Heart left ventricle (tissue), 16 donors: ENCODE measurements at regions not wholly inside any gene's neighbourhood (a gene's known extent, or its start where the extent isn't known, plus 50 kb on each side); places are given as distances from the start of the nearest gene placed in this dataset.

Source experiments
- ATAC-seq, 4 donors: fragments of 200-7000 bp; cut with Tn5 transposase; one replicate each; pipeline ENCODE4 v1.9.1; 2020 to 2022; ENCODE audit warnings: moderate library complexity in 4 of 4, mild to moderate bottlenecking in 3 of 4, moderate number of reproducible peaks in 1 of 4
- DNase-seq, 5 donors: peaks; one replicate each; pipeline ENCODE4 v3.0.0-alpha.2; 2020
- H3K27ac ChIP-seq, 12 donors: fragments of 200-600 bp; sonication (generic) in 4 of 12; one replicate each; pipeline versions ENCODE4 v1.5.0 to v1.8.0; 2016 to 2022; ENCODE audit warnings: mild to moderate bottlenecking in 2 of 12
- H3K27me3 ChIP-seq, 9 donors: fragments of 200-600 bp; sonication (generic) in 2 of 9; one replicate each; pipeline versions ENCODE4 v1.5.1 to v1.8.0; 2016 to 2022; ENCODE audit warnings: mild to moderate bottlenecking in 3 of 9
- H3K36me3 ChIP-seq, 9 donors: fragments of 200-600 bp; sonication (generic) in 2 of 9; one replicate each; pipeline versions ENCODE4 v1.5.0 to v1.8.0; 2018 to 2022; ENCODE audit warnings: mild to moderate bottlenecking in 2 of 9
- H3K4me1 ChIP-seq, 12 donors: fragments of 200-600 bp; sonication (generic) in 4 of 12; one replicate each; pipeline versions ENCODE4 v1.5.0 to v1.8.0; 2016 to 2022; ENCODE audit warnings: mild to moderate bottlenecking in 3 of 12
- H3K4me3 ChIP-seq, 12 donors: fragments of 200-600 bp; sonication (generic) in 4 of 12; one replicate each; pipeline versions ENCODE4 v1.5.0 to v1.8.0; 2017 to 2022; ENCODE audit warnings: mild to moderate bottlenecking in 9 of 12, moderate library complexity in 4 of 12
- H3K9me3 ChIP-seq, 12 donors: fragments of 200-600 bp; sonication (generic) in 4 of 12; one replicate each; pipeline versions ENCODE4 v1.5.0 to v1.8.0; 2016 to 2022; ENCODE audit warnings: mild to moderate bottlenecking in 1 of 12
- POLR2A ChIP-seq, 2 donors: fragments of 450-650 bp; IDR thresholded peaks; one replicate each; pipeline ENCODE4 v1.6.1; 2017; ENCODE audit warnings: antibody characterized with exemption in 2 of 2, mild to moderate bottlenecking in 2 of 2, moderate library complexity in 2 of 2
- WGBS, 4 donors: extraction: QIAGEN DNeasy Blood & Tissue Kit in 2 of 4; methylation state at CpG; one replicate each; pipeline versions ENCODE4 v1.1.5 to v1.1.7; 2013 to 2018; 5-methylcytosine and 5-hydroxymethylcytosine counted together
- intact Hi-C, 10 donors: fragments of 100-400 bp; cut with DNase I; formaldehyde crosslinking; loops; one replicate each; pipeline versions ENCODE4 v1.11.1 to v1.14.2; 2022
- TF ChIP-seq, protein P1 (sequence below), 12 donors: fragments of 200-600 bp; sonication (generic) in 4 of 12; IDR thresholded peaks; one replicate each; pipeline versions ENCODE4 v1.5.0 to v1.8.0; 2018 to 2022; ENCODE audit warnings: antibody characterized with exemption in 12 of 12, mild to moderate bottlenecking in 5 of 12
- donor health status: ischemic (EF 13 %, LVEDD 7.1; RV severe dilation, severe dysfunction).
- donor health status: healthy with polysubstance abuse.
- donor health status: DM: no; HTN: yes; CAD: no.
- donor health status: DM: no; HTN: no; CAD: no.
- donor health status: ischemic (EF 25% LVEDD 6.9; RV normal size, moderate dysfunction).
- donor health status: ischemic (EF 25% LVEDD 5.7; RV mildly dilated, moderate dysfunction).
- donor health status: healthy.
- donor health status: DM: yes; HTN: yes; CAD: no.
- donor health status: ischemic (EF 35%, LVEDD 5.7; RV mildly dilated, moderate dysfunction).
- donor health status: nonischemic (EF 11% LVEDD 7.7; RV severe dilation, severe dysfunction).
- donor health status: DM: yes; HTN: yes; CAD: no.
- donor health status: PGD.
- donor health status: ischemic (EF 29% LVEDD 5.4; RV normal size, mild dysfunction).
- donor health status: nonischemic (EF 23%, LVEDD 6.1; RV moderate dilation, normal function).

DNA sequence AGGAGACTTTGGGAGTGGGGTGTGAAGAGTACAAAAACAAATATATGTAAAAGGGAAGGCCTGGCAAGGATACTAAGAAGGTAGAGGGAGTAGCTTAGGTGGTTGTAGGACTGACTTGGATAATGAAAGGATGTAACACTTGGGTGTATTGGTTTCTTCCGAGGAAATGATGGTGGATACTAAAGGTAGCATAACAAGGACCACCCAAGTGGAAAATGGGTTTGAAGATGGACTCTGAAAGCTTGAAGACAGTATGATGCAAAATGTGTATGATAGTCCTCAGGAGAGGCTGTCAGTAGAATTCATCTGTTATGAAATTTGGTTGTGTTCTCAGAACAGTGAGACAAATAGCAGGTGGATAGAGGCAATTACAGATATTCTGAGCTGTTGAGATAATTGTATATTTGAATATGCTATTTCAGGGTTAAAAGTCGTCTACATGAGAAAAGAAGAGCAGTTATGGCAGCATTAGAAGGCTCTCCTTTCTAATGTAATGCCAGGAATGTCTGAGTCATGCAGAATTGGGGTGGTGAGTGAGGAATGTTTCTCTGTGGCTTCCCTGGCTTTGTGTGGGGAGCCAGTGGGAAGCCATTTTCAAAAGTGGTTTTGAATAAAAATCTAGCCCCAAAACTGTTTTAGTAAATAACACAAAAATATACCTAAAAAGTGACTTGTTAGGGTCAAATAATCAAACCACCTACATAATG, 75.6 kb downstream of the FHIP1A start:
- Histone ChIP-seq H3K4me3 (no peak overlapping the region), H3K27me3 (no peaks in the 10 kb centered on the region), H3K4me1 (peaks cover 0 to 6% (median 0%) of the 10 kb centered on the region in 12 donors), H3K9me3 (no peaks in the 10 kb centered on the region), H3K27ac (no peak overlapping the region), H3K36me3 (no peaks in the 10 kb centered on the region)
- TF ChIP-seq, protein P1, sequence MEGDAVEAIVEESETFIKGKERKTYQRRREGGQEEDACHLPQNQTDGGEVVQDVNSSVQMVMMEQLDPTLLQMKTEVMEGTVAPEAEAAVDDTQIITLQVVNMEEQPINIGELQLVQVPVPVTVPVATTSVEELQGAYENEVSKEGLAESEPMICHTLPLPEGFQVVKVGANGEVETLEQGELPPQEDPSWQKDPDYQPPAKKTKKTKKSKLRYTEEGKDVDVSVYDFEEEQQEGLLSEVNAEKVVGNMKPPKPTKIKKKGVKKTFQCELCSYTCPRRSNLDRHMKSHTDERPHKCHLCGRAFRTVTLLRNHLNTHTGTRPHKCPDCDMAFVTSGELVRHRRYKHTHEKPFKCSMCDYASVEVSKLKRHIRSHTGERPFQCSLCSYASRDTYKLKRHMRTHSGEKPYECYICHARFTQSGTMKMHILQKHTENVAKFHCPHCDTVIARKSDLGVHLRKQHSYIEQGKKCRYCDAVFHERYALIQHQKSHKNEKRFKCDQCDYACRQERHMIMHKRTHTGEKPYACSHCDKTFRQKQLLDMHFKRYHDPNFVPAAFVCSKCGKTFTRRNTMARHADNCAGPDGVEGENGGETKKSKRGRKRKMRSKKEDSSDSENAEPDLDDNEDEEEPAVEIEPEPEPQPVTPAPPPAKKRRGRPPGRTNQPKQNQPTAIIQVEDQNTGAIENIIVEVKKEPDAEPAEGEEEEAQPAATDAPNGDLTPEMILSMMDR (IDR thresholded peaks at IDR 0.05), result no peak
- no peak for TF ChIP-seq POLR2A (IDR thresholded peaks at IDR 0.05)
- ATAC-seq (no peak), DNase-seq (no peak)
- WGBS, 4 donors, result 35 to 46% (median 42%) methylated on average over 2 of the region's 2 CpGs
- intact Hi-C loops, result no loop called here

GRCh38 chr4:151485541-151486131, 76.7 kb downstream of the FHIP1A start:
- ATAC-seq, result no peak

DNA sequence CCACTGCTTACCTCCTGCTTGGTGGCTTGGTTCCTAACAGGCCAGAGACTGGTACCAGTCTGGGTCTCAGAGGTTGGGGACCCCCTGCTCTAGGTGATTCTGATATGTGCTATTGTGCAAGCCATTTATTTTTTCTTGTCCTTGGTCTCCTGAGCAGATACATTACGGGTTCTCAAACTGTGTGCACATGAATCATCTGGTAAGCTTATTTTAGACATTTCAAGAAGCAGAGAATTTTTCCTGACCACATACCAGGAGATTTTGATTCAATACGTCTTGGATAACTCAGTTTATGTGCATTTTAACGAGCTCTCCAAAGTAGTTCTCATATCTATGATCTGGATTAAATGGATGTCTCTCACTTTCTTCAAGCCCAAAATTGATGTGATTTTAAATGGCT, 77.2 kb downstream of the FHIP1A start:
- DNase-seq (no peak), ATAC-seq (no peak)
- H3K36me3 ChIP-seq, result no peaks in the 10 kb centered on the region
- peaks cover 0 to 8% (median 0%) of the 10 kb centered on the region in 12 donors for H3K4me1 ChIP-seq
- no peak overlapping the region for H3K4me3 ChIP-seq
- WGBS, 4 donors, result 71 to 80% (median 73%) methylated on average over 3 of the region's 3 CpGs
- no peaks in the 10 kb centered on the region for H3K27me3 ChIP-seq
- intact Hi-C loops, result no loop called here
- TF ChIP-seq, protein P1 (IDR thresholded peaks at IDR 0.05), result no peak
- no peak for TF ChIP-seq POLR2A (IDR thresholded peaks at IDR 0.05)
- H3K27ac ChIP-seq, result no peak overlapping the region
- H3K9me3 ChIP-seq, result peaks cover 0 to 11% (median 0%) of the 10 kb centered on the region in 12 donors

More at GRCh38 chr4:151485541-151486131, 76.7 kb downstream of the FHIP1A start:
- Histone ChIP-seq H3K27ac (no peak overlapping the region), H3K27me3 (no peaks in the 10 kb centered on the region), H3K36me3 (no peaks in the 10 kb centered on the region), H3K9me3 (peaks cover 0 to 6% (median 0%) of the 10 kb centered on the region in 12 donors), H3K4me1 (peaks cover 0 to 8% (median 0%) of the 10 kb centered on the region in 12 donors), H3K4me3 (no peak overlapping the region)
- WGBS, 4 donors, result 66 to 88% (median 77%) methylated on average over 7 to 9 of the region's 9 CpGs
- TF ChIP-seq, protein P1 (IDR thresholded peaks at IDR 0.05), result no peak
- TF ChIP-seq POLR2A (IDR thresholded peaks at IDR 0.05), result no peak
- intact Hi-C loops, result no loop called here
- no peak for DNase-seq

- H3K27me3 ChIP-seq, result no peaks in the 10 kb centered on the region
- H3K9me3 ChIP-seq, result peaks cover 0 to 24% (median 0%) of the 10 kb centered on the region in 12 donors
- no peak for DNase-seq
- no peak overlapping the region for H3K27ac ChIP-seq
- no peak for ATAC-seq
- intact Hi-C loops, result no loop called here
- no peak overlapping the region for H3K4me3 ChIP-seq
- H3K4me1 ChIP-seq, result peaks cover 0 to 8% (median 0%) of the 10 kb centered on the region in 12 donors
- TF ChIP-seq, protein P1 (IDR thresholded peaks at IDR 0.05), result no peak
- no peak for TF ChIP-seq POLR2A (IDR thresholded peaks at IDR 0.05)
- no peaks in the 10 kb centered on the region for H3K36me3 ChIP-seq
- WGBS, 4 donors, result 69 to 83% (median 76%) methylated on average over 3 of the region's 3 CpGs
Observed at GRCh38 chr4:151488968-151489367, 80.0 kb downstream of the FHIP1A start.
